Parathyroid adenoma (tissue), 2 donors: ENCODE measurements at regions not wholly inside any gene's neighbourhood (a gene's known extent, or its start where the extent isn't known, plus 50 kb on each side); places are given as distances from the start of the nearest gene placed in this dataset.

ENCODE experiments used
- H2AFZ ChIP-seq: fragments of 300-600 bp; sonication (generic); one replicate; pipeline ENCODE4 v1.7.0; 2017; ENCODE audit warnings: antibody characterized with exemption, mild to moderate bottlenecking
- H3K27ac ChIP-seq: fragments of 300-600 bp; sonication (generic); one replicate; pipeline ENCODE4 v1.7.0; 2017
- H3K27me3 ChIP-seq: fragments of 300-600 bp; sonication (generic); one replicate; pipeline ENCODE4 v1.7.0; 2017; ENCODE audit warnings: low read length; ENCODE audit not compliant: control insufficient read depth, insufficient read depth
- H3K36me3 ChIP-seq: fragments of 300-600 bp; sonication (generic); one replicate; pipeline ENCODE4 v1.7.0; 2017; ENCODE audit warnings: low read length; ENCODE audit not compliant: control insufficient read depth, insufficient read depth
- H3K4me1 ChIP-seq: fragments of 300-600 bp; sonication (generic); one replicate; pipeline ENCODE4 v1.7.0; 2017; ENCODE audit warnings: control low read depth
- H3K4me2 ChIP-seq: fragments of 300-600 bp; sonication (generic); one replicate; pipeline ENCODE4 v1.7.0; 2017; ENCODE audit warnings: low read length
- H3K4me3 ChIP-seq: fragments of 300-600 bp; sonication (generic); one replicate; pipeline ENCODE4 v1.7.0; 2017; ENCODE audit warnings: low read depth, low read length
- H3K79me2 ChIP-seq: fragments of 300-600 bp; sonication (generic); one replicate; pipeline ENCODE4 v1.7.0; 2017; ENCODE audit warnings: control low read depth
- H3K9ac ChIP-seq: fragments of 300-600 bp; sonication (generic); one replicate; pipeline ENCODE4 v1.7.0; 2017; ENCODE audit warnings: mild to moderate bottlenecking
- H3K9me3 ChIP-seq: fragments of 300-600 bp; sonication (generic); one replicate; pipeline ENCODE4 v1.7.0; 2017; ENCODE audit warnings: low read length; ENCODE audit not compliant: control insufficient read depth
- CTCF ChIP-seq: fragments of 300-600 bp; sonication (generic); IDR thresholded peaks from one replicate; pipeline ENCODE4 v1.7.0; 2017; ENCODE audit warnings: antibody characterized with exemption, mild to moderate bottlenecking
- donor health status: primary hyperparathyroidism.

DNA sequence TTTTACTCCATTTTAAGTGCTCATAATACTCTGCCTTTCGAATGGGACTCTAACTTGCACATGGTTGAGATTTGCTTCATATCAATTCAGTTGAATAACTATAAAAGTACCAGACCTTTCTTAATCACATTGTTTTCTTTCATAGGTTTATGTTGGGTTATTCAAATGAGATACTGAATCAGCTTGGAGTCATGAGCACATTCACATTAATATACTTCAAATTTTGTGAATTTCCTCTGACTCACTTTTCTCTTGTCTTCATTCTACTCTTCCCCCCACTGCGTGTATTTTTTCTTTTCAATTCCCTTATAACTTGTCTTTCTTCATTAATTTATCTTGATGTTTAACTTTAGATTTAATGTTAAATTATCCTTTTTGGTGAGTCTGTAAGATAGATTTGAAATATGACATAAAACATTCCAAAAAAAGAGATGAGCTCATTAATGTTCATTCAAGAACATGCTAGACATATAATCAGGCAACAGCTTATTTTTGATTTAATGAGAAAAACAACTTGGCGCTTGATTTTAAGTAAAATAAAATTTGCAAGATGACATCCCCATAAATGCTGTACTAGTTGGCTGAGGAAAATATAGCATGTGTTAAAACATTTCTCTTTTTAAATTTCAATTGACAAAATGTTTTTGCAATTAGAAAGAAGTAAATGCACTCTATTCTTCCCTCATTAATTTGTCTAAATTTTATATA, 736.0 kb downstream of the CD109 start:
- Histone ChIP-seq H3K27me3 (no peaks in the 10 kb centered on the region), H3K36me3 (no peaks in the 10 kb centered on the region), H3K4me2 (no peak overlapping the region), H3K9ac (no peak overlapping the region), H3K9me3 (no peaks in the 10 kb centered on the region), H3K79me2 (no peaks in the 10 kb centered on the region), H3K4me3 (no peak overlapping the region), H2AFZ (no peak overlapping the region), H3K4me1 (no peaks in the 10 kb centered on the region), H3K27ac (no peak overlapping the region)
- no peak for TF ChIP-seq CTCF

- Histone ChIP-seq H3K4me1 (no peaks in the 10 kb centered on the region), H3K9me3 (no peaks in the 10 kb centered on the region), H2AFZ (no peak overlapping the region), H3K4me2 (no peak overlapping the region), H3K36me3 (no peaks in the 10 kb centered on the region), H3K27me3 (no peaks in the 10 kb centered on the region), H3K9ac (no peak overlapping the region), H3K4me3 (no peak overlapping the region), H3K79me2 (no peaks in the 10 kb centered on the region), H3K27ac (no peak overlapping the region)
- TF ChIP-seq CTCF, result no peak
Observed at GRCh38 chr6:74420221-74420620, 724.2 kb downstream of the CD109 start.

DNA sequence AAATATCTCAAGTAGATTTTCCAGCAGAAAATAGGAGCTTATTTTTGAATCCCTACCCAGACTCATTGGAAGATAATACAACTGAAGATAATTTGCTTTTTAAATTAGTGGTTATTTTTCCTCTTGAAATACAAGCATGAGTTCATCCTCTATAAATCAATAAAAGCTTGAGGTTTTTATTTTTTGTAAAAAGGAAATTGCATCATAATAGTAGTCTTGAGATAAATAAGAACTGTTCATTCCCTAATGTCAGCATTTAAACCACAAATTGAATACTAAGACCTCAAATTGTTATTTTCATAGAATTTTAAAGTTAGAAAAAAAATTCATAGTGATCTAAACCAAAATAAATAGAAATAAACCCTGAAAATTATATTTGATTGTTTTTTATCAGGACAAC, 719.1 kb downstream of the CD109 start:
- Histone ChIP-seq H3K4me1 (no peaks in the 10 kb centered on the region), H2AFZ (no peak overlapping the region), H3K9ac (no peak overlapping the region), H3K36me3 (no peaks in the 10 kb centered on the region), H3K27ac (no peak overlapping the region), H3K4me3 (no peak overlapping the region), H3K4me2 (no peak overlapping the region), H3K27me3 (no peaks in the 10 kb centered on the region), H3K9me3 (no peaks in the 10 kb centered on the region), H3K79me2 (no peaks in the 10 kb centered on the region)
- TF ChIP-seq CTCF, result no peak

GRCh38 chr6:74410630-74411029, 714.6 kb downstream of the CD109 start:
- no peak overlapping the region for H3K9ac ChIP-seq
- H3K27me3 ChIP-seq, result no peaks in the 10 kb centered on the region
- no peaks in the 10 kb centered on the region for H3K9me3 ChIP-seq
- no peak for TF ChIP-seq CTCF
- no peak overlapping the region for H3K4me2 ChIP-seq
- no peaks in the 10 kb centered on the region for H3K79me2 ChIP-seq
- H3K36me3 ChIP-seq, result no peaks in the 10 kb centered on the region
- no peak overlapping the region for H3K4me3 ChIP-seq
- H3K27ac ChIP-seq, result no peak overlapping the region
- H3K4me1 ChIP-seq, result no peaks in the 10 kb centered on the region
- no peak overlapping the region for H2AFZ ChIP-seq

DNA sequence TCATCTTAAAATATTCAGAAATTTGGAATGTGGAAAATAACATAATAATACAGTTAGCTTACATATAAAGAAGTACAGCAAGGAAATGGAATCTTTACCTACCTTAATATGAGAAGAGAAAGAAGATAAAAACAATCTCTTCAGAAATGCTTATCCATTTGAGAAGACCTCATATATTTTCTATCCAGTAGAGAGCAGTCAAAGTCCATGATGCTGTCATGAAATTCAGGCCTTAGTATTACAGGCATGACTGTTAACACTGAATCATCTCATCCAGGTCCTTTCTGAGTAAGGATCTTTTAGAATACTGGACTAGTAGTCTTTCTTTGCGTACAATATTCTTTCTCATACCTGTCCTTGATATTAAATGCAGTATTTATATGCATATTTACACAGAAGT, 713.4 kb downstream of the CD109 start:
- no peak for TF ChIP-seq CTCF
- Histone ChIP-seq H3K9ac (no peak overlapping the region), H3K4me1 (no peaks in the 10 kb centered on the region), H3K4me3 (no peak overlapping the region), H3K79me2 (no peaks in the 10 kb centered on the region), H3K9me3 (no peaks in the 10 kb centered on the region), H3K4me2 (no peak overlapping the region), H3K27ac (no peak overlapping the region), H3K36me3 (no peaks in the 10 kb centered on the region), H2AFZ (no peak overlapping the region), H3K27me3 (no peaks in the 10 kb centered on the region)
